ENCODE measurements at regions not wholly inside any gene's neighbourhood (a gene's known extent, or its start where the extent isn't known, plus 50 kb on each side); places are given as distances from the start of the nearest gene placed in this dataset.

DNA sequence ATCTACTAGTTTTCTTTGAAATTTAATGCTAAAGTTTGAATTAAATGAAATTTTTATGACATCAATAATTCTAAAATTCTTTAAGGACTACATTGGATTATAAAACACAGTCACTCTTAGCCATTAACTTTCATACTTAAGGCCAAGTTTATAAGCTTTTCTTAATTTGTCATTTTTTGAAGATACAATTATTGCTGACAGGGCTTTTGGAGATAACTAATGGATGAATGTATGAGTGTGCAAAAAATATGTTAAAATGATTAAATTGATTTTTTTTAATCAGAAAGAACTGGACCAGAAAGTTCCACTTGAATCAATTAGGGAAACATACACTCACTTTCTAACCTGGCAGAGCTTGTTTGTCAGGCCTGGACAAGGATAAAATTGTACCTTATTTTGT, 70.3 kb upstream of the CHODL start:
- H3K56ac ChIP-seq (replicated peaks; ENCODE audit: insufficient read length, low read depth, low read length): no peak overlapping the region
- no peak overlapping the region for H3K9ac ChIP-seq (replicated peaks in 1 of 4; ENCODE audit: extremely low read depth in 1 of 4, low read depth in 3 of 4, low read length in 3 of 4)
- TF ChIP-seq, protein P1, sequence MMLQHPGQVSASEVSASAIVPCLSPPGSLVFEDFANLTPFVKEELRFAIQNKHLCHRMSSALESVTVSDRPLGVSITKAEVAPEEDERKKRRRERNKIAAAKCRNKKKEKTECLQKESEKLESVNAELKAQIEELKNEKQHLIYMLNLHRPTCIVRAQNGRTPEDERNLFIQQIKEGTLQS (IDR thresholded peaks at IDR 0.05; ENCODE audit: insufficient read depth, low read depth, low read length): no peak
- no peak for TF ChIP-seq CBX5 (IDR thresholded peaks at IDR 0.05; ENCODE audit: low read depth, low read length)
- no peak for TF ChIP-seq PHF8 (conservative IDR thresholded peaks at IDR 0.05; ENCODE audit: low read depth, low read length)
- no peak for TF ChIP-seq USF2 (IDR thresholded peaks at IDR 0.05; ENCODE audit: low read length)
- no peak for TF ChIP-seq HDAC6 (IDR thresholded peaks at IDR 0.05; ENCODE audit: low read depth, low read length)
- TF ChIP-seq NANOG (IDR thresholded peaks at IDR 0.05; ENCODE audit: insufficient read depth, low read depth, low read length, poor library complexity, severe bottlenecking): no peak
- TF ChIP-seq SRF (IDR thresholded peaks at IDR 0.05; ENCODE audit: low read depth, low read length): no peak
- TF ChIP-seq RBBP5 (IDR thresholded peaks at IDR 0.05; ENCODE audit: borderline replicate concordance, low read depth, low read length): no peak
- no peak for TF ChIP-seq POU5F1 (IDR thresholded peaks at IDR 0.05; ENCODE audit: low read depth, low read length)
- TF ChIP-seq KDM5A (IDR thresholded peaks at IDR 0.05; ENCODE audit: low read length): no peak
- no peak for TF ChIP-seq ATF2 (IDR thresholded peaks at IDR 0.05; ENCODE audit: low read length)
- no peak for TF ChIP-seq SP2 (IDR thresholded peaks at IDR 0.05; ENCODE audit: low read length)
- no peak for TF ChIP-seq TEAD4 (IDR thresholded peaks at IDR 0.05; ENCODE audit: low read depth, low read length)

More for the DNA sequence above, 70.3 kb upstream of the CHODL start:
- Histone ChIP-seq H2BK120ac (replicated peaks; ENCODE audit: low read depth, low read length) (no peak overlapping the region), H3K27ac (ENCODE audit: low read depth, low read length) (no peak overlapping the region), H3K36me3 (ENCODE audit: control insufficient read depth in 2 of 4, insufficient read depth in 4 of 4, low read length in 3 of 4) (no peaks in the 10 kb centered on the region), H3K18ac (ENCODE audit: extremely low read depth, low read length) (no peak overlapping the region), H3K4me2 (ENCODE audit: insufficient read depth in 1 of 2, low read depth in 2 of 2, low read length in 2 of 2) (no peak overlapping the region), H2BK5ac (ENCODE audit: low read depth, low read length) (no peak overlapping the region), H3K9me3 (ENCODE audit: insufficient read depth in 2 of 2, low read depth in 1 of 2, low read length in 1 of 2) (no peaks in the 10 kb centered on the region), H3K4ac (replicated peaks; ENCODE audit: insufficient read length, low read depth, low read length) (no peak overlapping the region), H3K23ac (ENCODE audit: insufficient read length) (no peak overlapping the region), H3K4me1 (replicated peaks in 1 of 4; ENCODE audit: control insufficient read depth in 3 of 4, insufficient read depth in 4 of 4, low read length in 3 of 4) (no peaks in the 10 kb centered on the region), H2BK20ac (ENCODE audit: low read length) (no peak overlapping the region), H2BK12ac (ENCODE audit: low read depth, low read length) (no peak overlapping the region), H2AFZ (ENCODE audit: low read length) (no peak overlapping the region), H4K91ac (replicated peaks; ENCODE audit: insufficient read length, low read length) (no peak overlapping the region), H4K5ac (ENCODE audit: insufficient read length, low read depth, low read length) (no peak overlapping the region), H3K4me3 (ENCODE audit: extremely low read depth in 1 of 4, insufficient read depth in 2 of 4, low read depth in 3 of 4, low read length in 4 of 4) (no peak overlapping the region), H4K8ac (ENCODE audit: extremely low read depth, insufficient read depth, low read length) (no peak overlapping the region), H2BK15ac (ENCODE audit: low read length) (no peak overlapping the region), H3K27me3 (replicated peaks in 1 of 4; ENCODE audit: control insufficient read depth in 3 of 4, extremely low read depth in 1 of 4, insufficient read depth in 3 of 4, low read length in 3 of 4) (no peaks in the 10 kb centered on the region), H3K14ac (ENCODE audit: insufficient read length) (no peak overlapping the region), H3K23me2 (ENCODE audit: low read depth, low read length) (no peaks in the 10 kb centered on the region), H3K79me2 (ENCODE audit: control insufficient read depth in 1 of 2, insufficient read depth in 2 of 2, low read length in 2 of 2) (no peaks in the 10 kb centered on the region), H2AK5ac (ENCODE audit: low read depth, low read length) (no peak overlapping the region), H4K20me1 (replicated peaks in 1 of 2; ENCODE audit: control insufficient read depth in 1 of 2, insufficient read depth in 2 of 2, low read length in 2 of 2) (no peaks in the 10 kb centered on the region), H3K79me1 (ENCODE audit: low read depth, low read length) (no peaks in the 10 kb centered on the region)
- DNase-seq (ENCODE audit: low read depth in 1 of 2, low spot score in 2 of 2) (no peak), FAIRE-seq (no peak)
- ChIA-PET POLR2A (ENCODE audit: partially characterized antibody) (no interaction called here), CTCF (ENCODE audit: partially characterized antibody) (no interaction called here)
